Right hindlimb (tissue), 1 donor: ENCODE measurements at regions not wholly inside any gene's neighbourhood (a gene's known extent, or its start where the extent isn't known, plus 50 kb on each side); places are given as distances from the start of the nearest gene placed in this dataset.

Experiments
- DNase-seq: peaks from one replicate; pipeline ENCODE4 v3.0.0-alpha.2; 2018

- DNase-seq, result no peak
These were observed 543.6 kb downstream of the FOXG1 start for GRCh38 chr14:29310210-29310609.

DNA sequence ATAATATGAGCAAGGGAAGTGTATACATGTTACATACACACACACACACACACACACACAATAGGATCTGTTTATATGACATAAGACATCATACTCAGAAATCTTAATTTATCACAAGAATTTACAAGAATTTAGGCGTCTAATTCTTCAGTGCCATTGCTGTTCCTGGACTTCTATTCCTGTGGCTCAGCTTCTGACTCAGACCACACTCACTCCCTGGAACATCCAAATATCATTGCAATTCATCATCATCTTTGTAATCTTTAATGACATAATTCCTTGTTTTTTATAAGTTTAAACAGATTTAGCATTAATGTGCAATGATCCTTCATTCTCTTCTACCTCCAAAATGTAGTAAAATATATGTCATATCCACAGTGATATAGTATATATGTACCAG is 544.2 kb downstream of the FOXG1 start:
- no peak for DNase-seq

GRCh38 chr14:29311983-29312382 is 545.4 kb downstream of the FOXG1 start:
- DNase-seq, result no peak

DNA sequence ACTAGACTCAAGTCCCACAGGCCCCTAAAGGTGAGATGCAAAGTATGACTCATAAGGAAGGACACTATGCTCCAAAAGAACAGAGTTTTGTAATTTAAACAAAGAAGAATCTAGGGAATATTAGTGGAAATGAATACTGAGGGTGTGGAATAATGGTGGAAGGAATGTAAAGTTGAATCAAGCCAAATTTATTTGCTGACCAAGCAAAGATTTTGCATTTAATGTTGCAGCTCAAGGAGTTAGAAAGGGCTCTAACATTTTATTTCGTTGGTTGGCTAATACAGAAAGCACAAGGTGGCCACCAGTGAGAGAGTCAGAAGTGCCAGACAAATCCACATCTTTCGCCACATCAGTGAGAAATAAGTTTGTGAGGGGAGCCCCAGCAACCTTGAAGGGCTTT is 550.3 kb downstream of the FOXG1 start:
- DNase-seq, result no peak

DNA sequence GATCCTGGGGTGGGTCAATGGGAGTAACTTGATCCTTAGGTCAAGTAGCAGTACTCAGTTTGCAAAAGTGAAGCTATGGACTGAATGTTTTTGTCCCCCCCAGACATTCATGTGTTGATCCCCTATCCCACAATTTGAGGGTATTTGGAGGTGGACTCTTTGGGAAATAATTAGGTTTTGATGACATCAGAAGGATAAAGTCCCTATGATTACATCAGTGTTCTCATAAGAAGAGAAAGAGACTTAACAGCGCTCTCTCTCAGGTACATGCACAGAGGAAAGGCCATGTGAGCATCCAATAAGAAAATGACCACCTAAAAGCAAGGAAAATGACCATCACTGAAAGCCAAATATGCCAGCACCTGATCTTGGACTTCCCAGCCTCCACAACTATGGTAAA is 550.8 kb downstream of the FOXG1 start:
- DNase-seq, result no peak

GRCh38 chr14:29320286-29320685 is 553.7 kb downstream of the FOXG1 start:
- no peak for DNase-seq

DNA sequence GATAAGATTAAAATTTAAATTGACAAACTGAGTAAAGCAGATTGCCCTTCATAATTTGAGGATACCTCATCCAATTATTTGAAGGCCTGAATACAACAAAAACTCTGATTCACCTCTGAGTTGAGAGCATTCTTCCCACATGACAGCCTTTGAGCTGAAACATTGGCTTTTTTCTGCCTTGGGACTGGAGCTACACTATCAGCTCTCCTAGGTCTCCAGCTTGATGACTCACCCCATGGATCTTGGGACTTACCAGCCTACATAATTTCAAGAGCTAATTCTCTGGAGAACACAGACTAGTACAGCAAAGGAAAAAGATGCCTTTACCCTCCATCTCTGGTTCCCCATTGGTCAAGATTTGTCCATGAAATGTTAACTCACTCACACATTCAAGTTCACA is 555.1 kb downstream of the FOXG1 start:
- no peak for DNase-seq

GRCh38 chr14:29339494-29340172 is 573.0 kb downstream of the FOXG1 start:
- no peak for DNase-seq

DNA sequence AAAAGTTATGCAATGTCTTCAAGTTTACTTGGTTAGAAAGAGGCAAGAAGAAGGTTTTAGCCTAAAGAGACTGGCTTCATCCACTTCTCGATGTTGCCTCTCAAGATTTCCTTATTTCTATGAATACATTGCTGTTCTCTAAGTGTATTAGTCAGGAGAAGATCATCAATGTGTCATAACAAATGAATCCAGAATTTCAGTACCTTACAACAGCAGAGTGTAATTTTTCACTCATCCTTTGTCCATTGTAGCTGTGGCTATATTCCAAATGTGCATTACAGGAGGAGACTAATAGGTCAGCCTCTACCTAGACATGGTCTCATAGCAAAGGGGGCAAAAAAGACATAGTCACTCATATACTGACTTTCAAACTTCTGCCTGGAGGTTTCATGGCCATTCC is 579.1 kb downstream of the PRKD1 start:
- no peak for DNase-seq

DNA sequence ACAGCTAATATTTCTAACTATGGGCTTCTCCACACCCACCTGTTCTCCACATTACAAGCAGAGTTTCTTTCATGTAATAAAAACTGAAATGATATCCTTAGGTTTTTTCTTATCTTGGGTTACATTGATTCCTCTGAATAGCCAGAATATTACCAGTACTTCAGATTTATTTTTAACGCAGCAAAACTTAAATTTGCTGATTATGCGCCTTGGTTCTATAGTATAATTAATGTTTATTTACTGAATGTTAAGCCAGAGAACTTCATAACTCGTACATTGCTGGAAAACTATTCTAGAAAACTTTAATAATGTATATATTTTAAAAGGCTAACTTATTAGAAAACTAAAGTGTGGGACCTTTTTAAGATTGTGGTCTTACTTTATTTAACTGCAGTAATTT is 577.2 kb downstream of the PRKD1 start:
- no peak for DNase-seq

DNA sequence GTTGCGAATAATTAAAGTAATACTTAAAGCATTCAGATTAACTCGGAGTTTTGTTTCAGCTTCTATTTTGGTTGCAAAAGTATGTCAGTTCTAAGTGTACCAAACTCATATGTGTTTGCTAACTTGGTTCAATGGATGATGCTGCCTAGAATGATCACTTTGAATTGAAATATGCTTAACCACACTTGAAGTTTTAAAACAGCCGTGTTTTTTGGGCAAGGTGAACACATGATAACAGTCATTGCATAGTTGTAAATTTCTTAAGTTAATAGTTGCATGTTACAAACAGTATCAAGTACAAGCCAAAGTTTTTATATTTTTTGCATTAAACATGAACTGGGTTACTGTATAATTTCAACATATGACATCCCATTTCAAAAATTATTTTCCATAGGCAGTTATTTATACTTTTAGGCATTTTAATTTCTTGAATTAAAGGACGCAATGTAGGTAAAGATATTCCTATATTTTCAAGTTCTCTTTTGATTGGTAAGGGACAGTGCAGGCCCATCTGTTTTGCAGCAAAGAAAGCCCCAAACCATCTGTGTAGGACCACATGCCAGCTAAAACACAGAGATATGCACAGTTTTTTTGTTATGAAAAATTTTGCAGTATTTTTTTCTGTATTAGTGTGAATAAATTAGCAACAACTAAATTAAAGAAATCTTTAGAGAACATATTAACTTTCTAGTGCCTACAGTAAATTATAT is 575.5 kb downstream of the PRKD1 start:
- no peak for DNase-seq

GRCh38 chr14:29352706-29353080 is 575.0 kb downstream of the PRKD1 start:
- DNase-seq, result no peak

DNA sequence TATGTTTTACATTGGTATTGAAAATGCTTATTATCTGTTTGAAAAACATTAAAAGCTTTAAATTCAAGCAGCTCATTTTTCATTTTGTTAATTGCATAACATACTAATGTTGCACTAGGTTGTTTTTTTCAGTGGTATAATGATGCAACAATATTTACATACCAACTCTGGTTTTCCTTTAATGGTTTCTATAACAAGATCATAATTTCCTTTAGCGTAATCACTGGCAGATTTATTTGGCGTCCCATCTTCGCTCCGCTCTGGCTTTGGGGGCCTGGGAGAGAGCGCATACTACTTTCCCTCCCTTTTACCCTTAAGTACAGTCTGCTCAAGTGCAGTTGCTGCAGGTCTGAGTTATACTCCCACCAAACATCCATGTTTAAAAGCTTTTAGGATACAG is 574.1 kb downstream of the PRKD1 start:
- no peak for DNase-seq

GRCh38 chr14:29354486-29354885 is 573.2 kb downstream of the PRKD1 start:
- DNase-seq, result no peak

DNA sequence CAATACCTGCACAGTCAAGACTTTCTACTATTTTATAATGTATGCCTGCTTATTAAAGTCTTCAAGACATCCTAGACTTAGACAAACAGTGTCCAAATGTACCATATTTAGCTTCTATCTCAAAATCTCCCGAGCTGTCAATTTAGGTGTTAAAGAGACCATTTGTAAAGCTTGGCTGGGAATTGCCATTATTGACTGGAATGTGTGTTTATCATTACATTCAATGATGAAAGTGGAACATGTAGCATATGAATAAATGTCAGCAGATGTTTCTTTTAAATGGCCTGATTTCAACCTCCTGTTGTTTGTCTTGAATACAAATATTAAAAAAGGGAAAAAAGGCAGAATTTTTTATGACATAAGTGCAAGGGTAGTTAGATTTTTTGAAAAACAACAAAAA is 572.3 kb downstream of the PRKD1 start:
- no peak for DNase-seq

DNA sequence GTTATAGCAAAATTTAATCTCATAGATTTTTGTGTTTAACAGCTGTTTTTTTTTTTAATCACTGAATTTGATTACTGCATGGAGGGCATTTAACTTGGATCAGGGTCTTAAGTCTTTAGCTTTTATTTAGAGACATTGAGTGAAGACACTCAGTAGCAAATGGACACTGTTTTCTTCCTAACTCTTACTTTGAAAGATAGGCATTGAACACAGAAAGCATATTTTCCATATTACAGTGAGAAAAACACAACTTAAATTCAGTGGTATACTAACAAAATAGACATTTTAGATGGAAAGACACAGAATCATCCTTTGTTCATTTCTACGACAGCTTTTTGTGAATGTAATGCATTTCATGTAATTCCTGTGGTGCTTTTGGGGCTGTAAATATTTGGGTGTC is 571.8 kb downstream of the PRKD1 start:
- DNase-seq, result no peak

GRCh38 chr14:29360656-29361055 is 567.0 kb downstream of the PRKD1 start:
- no peak for DNase-seq

DNA sequence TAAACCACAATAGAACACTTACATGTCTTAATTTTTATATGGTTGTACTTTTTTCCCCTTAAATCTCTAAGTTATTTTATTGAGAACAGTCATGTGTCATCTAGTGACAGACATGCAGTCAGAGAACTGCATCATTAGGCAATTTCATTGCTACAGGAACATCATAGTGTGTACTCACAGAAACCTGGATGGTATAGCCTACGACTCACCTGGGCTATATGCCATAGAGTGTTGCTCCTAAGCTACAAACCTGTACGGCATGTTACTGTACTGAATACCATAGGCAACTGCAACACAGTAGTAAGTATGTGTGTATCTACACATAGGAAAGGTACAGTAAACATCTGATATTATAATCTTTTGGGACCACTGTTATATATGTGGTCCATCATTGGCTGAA is 557.6 kb downstream of the PRKD1 start:
- DNase-seq, result no peak

DNA sequence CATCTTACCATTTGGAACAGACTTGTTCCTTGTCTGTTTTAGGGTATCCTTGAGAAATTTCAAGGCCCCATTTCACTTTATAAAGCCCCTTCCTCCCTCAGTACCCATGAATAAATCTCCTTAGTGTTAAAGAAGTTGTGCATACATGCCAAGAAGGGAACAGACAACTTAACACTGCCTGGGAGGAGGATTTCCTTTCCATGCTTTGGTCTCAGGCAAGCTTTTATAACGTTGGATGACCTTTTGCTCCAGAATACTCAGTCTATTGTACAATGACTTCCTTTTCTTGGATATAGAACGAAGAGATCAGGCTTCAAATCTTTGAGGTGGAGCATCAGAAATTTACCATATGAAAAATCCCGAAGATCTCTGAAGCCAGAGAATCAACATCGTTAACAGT is 551.4 kb downstream of the PRKD1 start:
- DNase-seq, result no peak

- DNase-seq, result no peak
These were observed 546.8 kb downstream of the PRKD1 start for GRCh38 chr14:29380826-29381225.

- DNase-seq, result no peak
These were observed 539.1 kb downstream of the PRKD1 start for GRCh38 chr14:29388571-29388970.

- no peak for DNase-seq
These were observed 537.4 kb downstream of the PRKD1 start for GRCh38 chr14:29390081-29390832.

DNA sequence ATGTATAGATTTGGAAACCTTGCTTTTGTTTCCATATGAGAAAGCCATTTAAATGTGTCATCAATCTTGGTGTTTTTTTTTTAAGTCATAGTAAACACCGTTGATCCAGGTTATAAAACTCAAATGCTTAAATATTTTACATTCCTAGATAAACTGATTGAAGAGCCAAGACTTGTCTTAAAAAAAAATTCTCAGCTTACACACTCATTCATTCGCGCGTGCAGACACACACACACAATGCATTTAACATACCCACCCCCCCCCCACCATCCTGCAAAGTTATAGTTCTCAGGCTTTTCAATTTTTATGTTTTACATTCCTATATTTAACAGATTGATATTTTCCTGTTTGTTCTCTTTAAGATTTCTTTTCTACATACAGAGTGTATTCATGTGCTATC is 536.4 kb downstream of the PRKD1 start:
- no peak for DNase-seq

- no peak for DNase-seq
These were observed 535.8 kb downstream of the PRKD1 start for GRCh38 chr14:29391801-29392200.
